DOHH2 (cell line): ENCODE measurements at regions not wholly inside any gene's neighbourhood (a gene's known extent, or its start where the extent isn't known, plus 50 kb on each side); places are given as distances from the start of the nearest gene placed in this dataset.
"Not testable (repeated sequence)": the region's sequence is repeated elsewhere in the genome, so short reads cannot be mapped to it uniquely, and the experiment has no call there.

Experiments
- H3F3A ChIP-seq: fragments of 200-600 bp; sonication (generic), shearing (Covaris generic); 2 replicates; pipeline ENCODE4 v1.6.0; 2016; ENCODE audit warnings: antibody characterized with exemption, mild to moderate bottlenecking; ENCODE audit not compliant: control insufficient read depth, insufficient read depth
- H3K27ac ChIP-seq: fragments of 200-600 bp; sonication (generic); 2 replicates; pipeline ENCODE4 v1.5.1; 2014; ENCODE audit warnings: low read depth, mild to moderate bottlenecking, low read length, moderate library complexity
- H3K27me3 ChIP-seq: fragments of 200-600 bp; sonication (generic); 2 replicates; pipeline ENCODE4 v1.6.1; 2014; ENCODE audit warnings: mild to moderate bottlenecking, low read length, mixed read lengths; ENCODE audit not compliant: control insufficient read depth
- H3K36me3 ChIP-seq: fragments of 200-600 bp; sonication (generic); 2 replicates; pipeline ENCODE4 v1.6.1; 2014; ENCODE audit warnings: mild to moderate bottlenecking, low read length, moderate library complexity, mixed read lengths; ENCODE audit not compliant: control insufficient read depth
- H3K4me1 ChIP-seq: fragments of 200-600 bp; sonication (generic); 2 replicates; pipeline ENCODE4 v1.6.1; 2014; ENCODE audit warnings: mild to moderate bottlenecking, low read length, mixed read lengths; ENCODE audit not compliant: control insufficient read depth
- H3K4me2 ChIP-seq: fragments of 200-600 bp; sonication (generic); 2 replicates; pipeline ENCODE4 v1.6.0; 2014; ENCODE audit warnings: mild to moderate bottlenecking, low read length, moderate library complexity
- H3K4me3 ChIP-seq: fragments of 200-600 bp; sonication (generic); 2 replicates; pipeline ENCODE4 v1.5.1; 2014; ENCODE audit warnings: mild to moderate bottlenecking, low read length, mixed read lengths
- H3K79me2 ChIP-seq: fragments of 200-600 bp; sonication (generic); 2 replicates; pipeline ENCODE4 v1.6.1; 2014; ENCODE audit warnings: mild to moderate bottlenecking, low read length, mixed read lengths; ENCODE audit not compliant: control insufficient read depth
- H3K9me2 ChIP-seq: fragments of 200-600 bp; sonication (generic); replicated peaks from 2 replicates; pipeline ENCODE4 v1.6.1; 2014; ENCODE audit warnings: mild to moderate bottlenecking, low read length, mixed read lengths; ENCODE audit not compliant: control insufficient read depth
- H3K9me3 ChIP-seq: fragments of 200-600 bp; sonication (generic); 2 replicates; pipeline ENCODE4 v1.6.1; 2014; ENCODE audit warnings: antibody characterized with exemption, low read length, mixed read lengths; ENCODE audit not compliant: control insufficient read depth, insufficient read depth
- H4K20me1 ChIP-seq: fragments of 200-600 bp; sonication (generic); 2 replicates; pipeline ENCODE4 v1.6.0; 2014; ENCODE audit warnings: low read depth, mild to moderate bottlenecking, antibody characterized with exemption, low read length, moderate library complexity; ENCODE audit not compliant: control insufficient read depth, insufficient read depth
- EZH2phosphoT487 ChIP-seq: fragments of 200-600 bp; sonication (generic); IDR thresholded peaks from 2 replicates; pipeline ENCODE4 v1.6.1; 2017; ENCODE audit warnings: borderline replicate concordance, mild to moderate bottlenecking, antibody characterized with exemption, low read length, moderate library complexity, mixed read lengths
- TF ChIP-seq, protein P1 (sequence below): fragments of 200-600 bp; sonication (generic); IDR thresholded peaks from one replicate; pipeline ENCODE4 v1.5.1; 2014; ENCODE audit warnings: antibody characterized with exemption, mild to moderate bottlenecking, low read depth, low read length; ENCODE audit not compliant: poor library complexity, severe bottlenecking

DNA sequence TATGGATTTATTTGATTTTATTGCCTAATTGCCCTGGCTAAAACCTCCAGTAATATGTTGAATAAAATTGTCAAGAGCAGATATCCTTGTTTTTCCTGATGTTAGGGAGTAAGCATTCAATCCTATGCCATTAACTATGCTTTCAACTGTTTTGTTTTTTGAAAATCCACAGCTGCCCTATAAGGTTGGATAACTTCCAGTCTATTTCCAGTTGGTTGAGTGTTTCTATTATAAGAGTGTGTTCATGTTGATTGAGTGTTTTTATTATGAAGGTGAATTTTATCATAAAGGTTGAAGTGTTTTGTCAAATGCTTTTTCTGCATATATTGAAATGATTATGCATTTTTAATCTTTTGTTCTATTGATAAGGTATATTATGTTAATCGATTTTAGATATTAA is 149.9 kb upstream of the SCN7A start:
- Histone ChIP-seq H3K27me3 (no peaks in the 10 kb centered on the region), H3K9me3 (no peaks in the 10 kb centered on the region), H3K27ac (no peak overlapping the region), H3K36me3 (no peaks in the 10 kb centered on the region), H3F3A (no peaks in the 10 kb centered on the region), H3K9me2 (no peaks in the 10 kb centered on the region), H3K4me1 (no peaks in the 10 kb centered on the region), H3K79me2 (no peaks in the 10 kb centered on the region), H3K4me3 (no peak overlapping the region), H3K4me2 (no peak overlapping the region), H4K20me1 (no peaks in the 10 kb centered on the region)
- no peak for TF ChIP-seq EZH2phosphoT487
- TF ChIP-seq, protein P1, sequence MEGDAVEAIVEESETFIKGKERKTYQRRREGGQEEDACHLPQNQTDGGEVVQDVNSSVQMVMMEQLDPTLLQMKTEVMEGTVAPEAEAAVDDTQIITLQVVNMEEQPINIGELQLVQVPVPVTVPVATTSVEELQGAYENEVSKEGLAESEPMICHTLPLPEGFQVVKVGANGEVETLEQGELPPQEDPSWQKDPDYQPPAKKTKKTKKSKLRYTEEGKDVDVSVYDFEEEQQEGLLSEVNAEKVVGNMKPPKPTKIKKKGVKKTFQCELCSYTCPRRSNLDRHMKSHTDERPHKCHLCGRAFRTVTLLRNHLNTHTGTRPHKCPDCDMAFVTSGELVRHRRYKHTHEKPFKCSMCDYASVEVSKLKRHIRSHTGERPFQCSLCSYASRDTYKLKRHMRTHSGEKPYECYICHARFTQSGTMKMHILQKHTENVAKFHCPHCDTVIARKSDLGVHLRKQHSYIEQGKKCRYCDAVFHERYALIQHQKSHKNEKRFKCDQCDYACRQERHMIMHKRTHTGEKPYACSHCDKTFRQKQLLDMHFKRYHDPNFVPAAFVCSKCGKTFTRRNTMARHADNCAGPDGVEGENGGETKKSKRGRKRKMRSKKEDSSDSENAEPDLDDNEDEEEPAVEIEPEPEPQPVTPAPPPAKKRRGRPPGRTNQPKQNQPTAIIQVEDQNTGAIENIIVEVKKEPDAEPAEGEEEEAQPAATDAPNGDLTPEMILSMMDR, result no peak

DNA sequence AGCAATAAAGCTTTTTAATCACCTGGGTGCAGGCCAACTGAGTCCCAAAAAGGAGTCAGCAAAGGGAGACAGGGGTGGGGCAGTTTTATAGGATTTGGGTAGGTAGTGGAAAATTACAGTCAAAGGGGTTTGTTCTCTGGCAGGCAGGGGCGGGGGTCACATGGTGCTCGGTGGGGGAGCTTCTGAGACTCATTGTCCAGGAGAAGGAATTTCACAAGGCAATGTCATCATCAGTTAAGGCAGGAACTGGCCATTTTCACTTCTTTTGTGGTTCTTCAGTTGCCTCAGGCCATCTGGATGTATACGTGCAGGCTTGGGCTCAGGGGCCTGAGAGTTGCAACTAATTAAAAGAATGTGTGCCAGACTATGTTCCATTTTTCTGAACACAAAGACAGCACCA is 147.5 kb upstream of the SCN7A start:
- not testable (repeated sequence) for H3K36me3 ChIP-seq, H3K4me1 ChIP-seq, H3K27me3 ChIP-seq

DNA sequence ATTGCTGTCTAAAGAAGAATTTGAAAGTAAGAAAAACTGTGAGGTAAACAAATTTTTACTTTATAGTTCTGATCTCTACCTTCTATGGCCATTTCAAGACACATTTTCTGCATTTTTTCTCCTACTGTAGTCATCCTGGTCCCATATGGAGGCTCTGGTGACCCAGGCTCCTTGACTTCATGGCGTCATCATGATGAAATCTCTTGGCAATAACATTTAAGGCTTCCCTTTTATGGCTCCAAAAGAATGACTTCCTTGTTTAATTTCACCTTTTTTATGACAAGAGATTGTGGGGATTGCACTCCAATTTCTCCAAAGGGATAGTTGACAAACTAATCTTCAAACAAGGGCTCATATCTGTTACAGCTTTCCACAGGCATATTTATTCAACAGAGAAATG is 143.0 kb upstream of the SCN7A start:
- no peaks in the 10 kb centered on the region for H3K9me2 ChIP-seq

More for the DNA sequence above, 147.5 kb upstream of the SCN7A start:
- H3K4me2 ChIP-seq, H3K4me3 ChIP-seq, H3F3A ChIP-seq, H3K9me3 ChIP-seq, H3K79me2 ChIP-seq, H4K20me1 ChIP-seq, H3K9me2 ChIP-seq, H3K27ac ChIP-seq: not testable (repeated sequence)

DNA sequence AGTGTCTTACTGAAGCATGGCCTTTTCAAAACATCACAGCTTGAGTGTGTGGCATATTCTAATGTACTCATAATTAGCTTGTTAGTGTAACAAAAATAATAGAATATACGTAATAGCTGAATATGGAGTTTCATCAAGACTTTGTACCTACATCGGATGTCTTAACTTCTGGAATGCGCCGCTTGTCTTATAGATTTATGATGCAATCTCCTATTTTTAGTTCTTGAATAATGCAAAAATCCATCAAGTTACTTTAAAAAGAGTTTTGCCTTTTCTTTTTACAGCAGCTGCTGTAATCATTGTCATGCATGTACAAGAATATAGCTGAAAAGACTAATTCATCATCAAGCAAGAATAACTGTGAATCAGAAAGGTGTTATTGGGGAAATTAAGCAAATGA is 140.7 kb upstream of the SCN7A start:
- no peaks in the 10 kb centered on the region for H4K20me1 ChIP-seq
- H3K4me2 ChIP-seq, result no peak overlapping the region
- no peak for TF ChIP-seq EZH2phosphoT487
- TF ChIP-seq, protein P1, result no peak
- H3K27me3 ChIP-seq, result no peaks in the 10 kb centered on the region
- H3K79me2 ChIP-seq, result no peaks in the 10 kb centered on the region
- no peaks in the 10 kb centered on the region for H3K9me3 ChIP-seq
- H3K27ac ChIP-seq, result no peak overlapping the region
- H3F3A ChIP-seq, result no peaks in the 10 kb centered on the region
- H3K9me2 ChIP-seq, result no peaks in the 10 kb centered on the region
- H3K36me3 ChIP-seq, result no peaks in the 10 kb centered on the region
- no peak overlapping the region for H3K4me3 ChIP-seq
- no peaks in the 10 kb centered on the region for H3K4me1 ChIP-seq

More for the DNA sequence above, 143.0 kb upstream of the SCN7A start:
- Histone ChIP-seq H3K4me1 (no peaks in the 10 kb centered on the region), H4K20me1 (no peaks in the 10 kb centered on the region), H3K79me2 (no peaks in the 10 kb centered on the region), H3K36me3 (no peaks in the 10 kb centered on the region), H3F3A (no peaks in the 10 kb centered on the region), H3K4me3 (no peak overlapping the region), H3K9me3 (no peaks in the 10 kb centered on the region), H3K27ac (no peak overlapping the region), H3K4me2 (no peak overlapping the region), H3K27me3 (no peaks in the 10 kb centered on the region)
- TF ChIP-seq, protein P1, result no peak
- TF ChIP-seq EZH2phosphoT487, result no peak
